ENCODE measurements at regions not wholly inside any gene's neighbourhood (a gene's known extent, or its start where the extent isn't known, plus 50 kb on each side); places are given as distances from the start of the nearest gene placed in this dataset.

DNA sequence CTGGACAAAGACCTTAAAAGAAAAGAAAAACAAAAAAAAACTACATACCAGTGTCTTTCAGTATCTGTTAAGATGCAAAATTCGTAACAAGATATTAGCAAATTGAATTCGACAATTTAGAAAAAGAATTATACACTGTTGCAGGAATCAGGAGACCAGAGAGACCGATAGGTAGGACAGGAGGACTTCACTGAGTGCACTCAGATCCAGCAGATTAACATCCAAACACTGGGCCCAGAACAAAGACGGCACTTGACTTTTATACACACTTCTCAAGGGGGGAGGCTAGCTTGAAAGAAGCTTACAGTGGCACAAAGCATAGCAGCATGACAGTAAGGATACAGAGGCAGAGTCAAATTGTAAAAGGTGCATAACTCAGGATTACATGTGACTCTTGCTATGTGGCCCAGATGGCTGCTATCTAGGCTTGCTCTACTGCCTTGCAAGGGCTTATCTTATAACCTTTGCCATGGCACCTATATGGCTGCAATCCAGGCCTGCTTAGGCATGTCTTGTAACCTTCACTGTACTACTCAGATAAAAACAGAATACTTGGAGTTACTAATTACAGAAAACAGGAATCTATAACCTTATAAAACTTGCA, 507.3 kb upstream of the LRRTM4 start:
- TF ChIP-seq, protein P1, sequence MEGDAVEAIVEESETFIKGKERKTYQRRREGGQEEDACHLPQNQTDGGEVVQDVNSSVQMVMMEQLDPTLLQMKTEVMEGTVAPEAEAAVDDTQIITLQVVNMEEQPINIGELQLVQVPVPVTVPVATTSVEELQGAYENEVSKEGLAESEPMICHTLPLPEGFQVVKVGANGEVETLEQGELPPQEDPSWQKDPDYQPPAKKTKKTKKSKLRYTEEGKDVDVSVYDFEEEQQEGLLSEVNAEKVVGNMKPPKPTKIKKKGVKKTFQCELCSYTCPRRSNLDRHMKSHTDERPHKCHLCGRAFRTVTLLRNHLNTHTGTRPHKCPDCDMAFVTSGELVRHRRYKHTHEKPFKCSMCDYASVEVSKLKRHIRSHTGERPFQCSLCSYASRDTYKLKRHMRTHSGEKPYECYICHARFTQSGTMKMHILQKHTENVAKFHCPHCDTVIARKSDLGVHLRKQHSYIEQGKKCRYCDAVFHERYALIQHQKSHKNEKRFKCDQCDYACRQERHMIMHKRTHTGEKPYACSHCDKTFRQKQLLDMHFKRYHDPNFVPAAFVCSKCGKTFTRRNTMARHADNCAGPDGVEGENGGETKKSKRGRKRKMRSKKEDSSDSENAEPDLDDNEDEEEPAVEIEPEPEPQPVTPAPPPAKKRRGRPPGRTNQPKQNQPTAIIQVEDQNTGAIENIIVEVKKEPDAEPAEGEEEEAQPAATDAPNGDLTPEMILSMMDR (IDR thresholded peaks at IDR 0.05), result no peak
- TF ChIP-seq, protein P2, sequence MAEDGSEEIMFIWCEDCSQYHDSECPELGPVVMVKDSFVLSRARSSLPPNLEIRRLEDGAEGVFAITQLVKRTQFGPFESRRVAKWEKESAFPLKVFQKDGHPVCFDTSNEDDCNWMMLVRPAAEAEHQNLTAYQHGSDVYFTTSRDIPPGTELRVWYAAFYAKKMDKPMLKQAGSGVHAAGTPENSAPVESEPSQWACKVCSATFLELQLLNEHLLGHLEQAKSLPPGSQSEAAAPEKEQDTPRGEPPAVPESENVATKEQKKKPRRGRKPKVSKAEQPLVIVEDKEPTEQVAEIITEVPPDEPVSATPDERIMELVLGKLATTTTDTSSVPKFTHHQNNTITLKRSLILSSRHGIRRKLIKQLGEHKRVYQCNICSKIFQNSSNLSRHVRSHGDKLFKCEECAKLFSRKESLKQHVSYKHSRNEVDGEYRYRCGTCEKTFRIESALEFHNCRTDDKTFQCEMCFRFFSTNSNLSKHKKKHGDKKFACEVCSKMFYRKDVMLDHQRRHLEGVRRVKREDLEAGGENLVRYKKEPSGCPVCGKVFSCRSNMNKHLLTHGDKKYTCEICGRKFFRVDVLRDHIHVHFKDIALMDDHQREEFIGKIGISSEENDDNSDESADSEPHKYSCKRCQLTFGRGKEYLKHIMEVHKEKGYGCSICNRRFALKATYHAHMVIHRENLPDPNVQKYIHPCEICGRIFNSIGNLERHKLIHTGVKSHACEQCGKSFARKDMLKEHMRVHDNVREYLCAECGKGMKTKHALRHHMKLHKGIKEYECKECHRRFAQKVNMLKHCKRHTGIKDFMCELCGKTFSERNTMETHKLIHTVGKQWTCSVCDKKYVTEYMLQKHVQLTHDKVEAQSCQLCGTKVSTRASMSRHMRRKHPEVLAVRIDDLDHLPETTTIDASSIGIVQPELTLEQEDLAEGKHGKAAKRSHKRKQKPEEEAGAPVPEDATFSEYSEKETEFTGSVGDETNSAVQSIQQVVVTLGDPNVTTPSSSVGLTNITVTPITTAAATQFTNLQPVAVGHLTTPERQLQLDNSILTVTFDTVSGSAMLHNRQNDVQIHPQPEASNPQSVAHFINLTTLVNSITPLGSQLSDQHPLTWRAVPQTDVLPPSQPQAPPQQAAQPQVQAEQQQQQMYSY (CRISPR knock-in tag; IDR thresholded peaks at IDR 0.05), result no peak
- no peak for TF ChIP-seq FOXP1 (CRISPR knock-in tag; IDR thresholded peaks at IDR 0.05; ENCODE audit: borderline replicate concordance)
- TF ChIP-seq ESRRA (CRISPR knock-in tag; IDR thresholded peaks at IDR 0.05; ENCODE audit: borderline replicate concordance), result no peak
- TF ChIP-seq, protein P3, sequence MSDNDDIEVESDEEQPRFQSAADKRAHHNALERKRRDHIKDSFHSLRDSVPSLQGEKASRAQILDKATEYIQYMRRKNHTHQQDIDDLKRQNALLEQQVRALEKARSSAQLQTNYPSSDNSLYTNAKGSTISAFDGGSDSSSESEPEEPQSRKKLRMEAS (CRISPR knock-in tag; IDR thresholded peaks at IDR 0.05), result no peak
- TF ChIP-seq ZNF121 (CRISPR knock-in tag; IDR thresholded peaks at IDR 0.05), result no peak
- TF ChIP-seq, protein P4, sequence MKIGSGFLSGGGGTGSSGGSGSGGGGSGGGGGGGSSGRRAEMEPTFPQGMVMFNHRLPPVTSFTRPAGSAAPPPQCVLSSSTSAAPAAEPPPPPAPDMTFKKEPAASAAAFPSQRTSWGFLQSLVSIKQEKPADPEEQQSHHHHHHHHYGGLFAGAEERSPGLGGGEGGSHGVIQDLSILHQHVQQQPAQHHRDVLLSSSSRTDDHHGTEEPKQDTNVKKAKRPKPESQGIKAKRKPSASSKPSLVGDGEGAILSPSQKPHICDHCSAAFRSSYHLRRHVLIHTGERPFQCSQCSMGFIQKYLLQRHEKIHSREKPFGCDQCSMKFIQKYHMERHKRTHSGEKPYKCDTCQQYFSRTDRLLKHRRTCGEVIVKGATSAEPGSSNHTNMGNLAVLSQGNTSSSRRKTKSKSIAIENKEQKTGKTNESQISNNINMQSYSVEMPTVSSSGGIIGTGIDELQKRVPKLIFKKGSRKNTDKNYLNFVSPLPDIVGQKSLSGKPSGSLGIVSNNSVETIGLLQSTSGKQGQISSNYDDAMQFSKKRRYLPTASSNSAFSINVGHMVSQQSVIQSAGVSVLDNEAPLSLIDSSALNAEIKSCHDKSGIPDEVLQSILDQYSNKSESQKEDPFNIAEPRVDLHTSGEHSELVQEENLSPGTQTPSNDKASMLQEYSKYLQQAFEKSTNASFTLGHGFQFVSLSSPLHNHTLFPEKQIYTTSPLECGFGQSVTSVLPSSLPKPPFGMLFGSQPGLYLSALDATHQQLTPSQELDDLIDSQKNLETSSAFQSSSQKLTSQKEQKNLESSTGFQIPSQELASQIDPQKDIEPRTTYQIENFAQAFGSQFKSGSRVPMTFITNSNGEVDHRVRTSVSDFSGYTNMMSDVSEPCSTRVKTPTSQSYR (CRISPR knock-in tag; IDR thresholded peaks at IDR 0.05), result no peak
- TF ChIP-seq JUN (CRISPR knock-in tag; IDR thresholded peaks at IDR 0.05), result no peak
- TF ChIP-seq NFYB (CRISPR knock-in tag; conservative IDR thresholded peaks at IDR 0.05; ENCODE audit: low read depth), result no peak
